Effector CD4-positive, alpha-beta T cell (primary cell): ENCODE measurements at regions not wholly inside any gene's neighbourhood (a gene's known extent, or its start where the extent isn't known, plus 50 kb on each side); places are given as distances from the start of the nearest gene placed in this dataset.

Source experiments
- DNase-seq: peaks from one replicate; pipeline ENCODE4 v3.0.0-alpha.2; 2020

DNA sequence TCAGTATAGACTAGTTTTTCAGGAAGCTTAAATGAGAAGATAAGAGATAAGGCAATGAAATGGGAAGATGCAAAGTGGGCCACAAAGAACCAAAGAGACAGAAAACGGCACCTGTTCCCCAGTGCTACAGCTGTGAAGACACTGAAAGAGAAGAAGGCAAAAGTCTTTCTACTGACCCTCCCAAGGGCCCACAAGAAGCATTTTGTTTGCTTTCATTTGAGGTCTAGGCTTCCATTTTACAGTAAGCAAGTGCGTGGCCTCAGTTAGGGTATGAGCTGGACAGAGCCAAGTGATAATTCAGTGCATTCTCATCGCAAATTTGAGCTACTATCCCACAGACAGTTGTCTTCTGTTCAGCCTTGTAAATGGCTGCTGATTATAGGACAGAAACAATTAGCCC, 53.4 kb upstream of the STK17B start:
- DNase-seq, result no peak

- DNase-seq, result no peak
These were observed 53.8 kb upstream of the STK17B start for GRCh38 chr2:196225213-196225612.

- DNase-seq, result no peak
These were observed 54.8 kb upstream of the STK17B start for GRCh38 chr2:196226058-196226706.

DNA sequence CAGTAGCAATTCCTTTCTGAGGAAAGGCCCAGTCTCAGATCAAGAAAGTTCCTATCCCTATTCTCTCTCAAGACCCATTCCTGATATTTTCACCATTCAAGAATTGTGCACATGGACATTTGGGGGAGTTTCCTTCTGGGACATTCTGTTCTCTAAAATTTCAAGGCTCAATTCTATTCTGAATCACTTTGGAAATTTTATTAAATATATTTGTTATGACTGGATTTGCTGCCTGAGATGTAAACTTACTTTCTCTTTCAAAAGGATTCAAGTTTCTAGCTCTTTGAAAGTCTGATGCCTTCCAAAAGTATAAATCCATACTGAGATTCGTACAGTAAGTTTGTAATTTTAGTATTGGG, 55.3 kb upstream of the STK17B start:
- no peak for DNase-seq

DNA sequence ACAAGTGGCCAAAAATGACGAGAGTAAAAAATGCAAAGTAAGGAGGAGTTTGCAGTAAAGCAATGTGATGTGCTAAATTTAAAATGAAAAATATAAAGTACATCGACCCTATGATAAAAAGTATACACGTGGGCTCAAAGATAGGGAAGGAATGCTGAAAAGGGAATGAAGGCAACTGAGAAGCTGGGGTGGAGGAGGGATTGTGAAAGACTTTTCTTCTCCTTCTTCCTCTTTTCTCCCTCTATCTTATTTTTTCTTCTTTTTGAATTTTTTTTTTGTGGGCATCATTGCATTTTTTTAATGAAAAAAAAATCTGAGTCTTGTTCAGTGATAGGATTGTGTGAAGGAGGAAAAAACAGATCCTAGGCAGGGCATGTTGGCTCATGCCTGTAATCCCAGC, 57.6 kb upstream of the STK17B start:
- no peak for DNase-seq

DNA sequence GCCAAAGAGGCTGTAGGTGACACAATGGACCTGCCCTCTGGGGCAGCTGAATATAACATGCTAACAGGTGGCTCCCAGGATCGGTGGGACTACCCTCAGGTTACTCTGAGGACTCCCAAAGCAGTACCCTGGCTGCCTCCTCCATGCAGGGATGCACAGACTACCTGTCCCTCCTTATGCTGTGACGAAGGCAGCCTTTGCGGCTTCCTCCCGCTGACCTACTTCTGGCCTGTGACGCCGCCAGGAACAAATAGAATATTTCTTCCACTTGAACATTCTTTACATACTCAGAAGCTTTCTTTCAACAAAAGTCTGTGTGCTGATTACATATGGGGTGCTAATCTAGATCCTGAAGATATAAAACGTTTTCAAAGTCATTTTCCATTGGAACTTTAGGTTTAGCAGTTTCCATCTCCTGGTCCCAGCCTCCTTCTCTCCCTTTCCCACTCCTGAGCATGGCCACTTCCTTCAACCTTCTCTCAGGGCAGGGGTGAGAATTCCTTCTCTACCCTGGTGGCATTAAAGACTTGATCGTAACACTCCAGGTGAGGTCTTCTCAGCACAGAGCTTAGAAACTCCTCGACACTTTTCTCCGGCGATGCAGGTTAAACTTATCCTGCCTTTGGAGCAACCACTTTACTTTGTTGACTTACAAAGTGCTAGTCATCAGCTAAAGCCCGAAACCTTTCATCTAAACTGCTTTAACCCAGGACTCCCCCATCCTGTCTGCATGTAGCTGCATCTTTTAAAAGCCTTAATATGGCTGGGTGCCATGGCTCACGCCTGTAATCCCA, 58.9 kb upstream of the STK17B start:
- DNase-seq, result peak; percentile 48

GRCh38 chr2:196233021-196233804, 61.8 kb upstream of the STK17B start:
- no peak for DNase-seq

GRCh38 chr2:196233805-196234475, 62.6 kb upstream of the STK17B start:
- no peak for DNase-seq

- DNase-seq, result peak; percentile 24
These were observed 63.3 kb upstream of the STK17B start for GRCh38 chr2:196234672-196235071.

DNA sequence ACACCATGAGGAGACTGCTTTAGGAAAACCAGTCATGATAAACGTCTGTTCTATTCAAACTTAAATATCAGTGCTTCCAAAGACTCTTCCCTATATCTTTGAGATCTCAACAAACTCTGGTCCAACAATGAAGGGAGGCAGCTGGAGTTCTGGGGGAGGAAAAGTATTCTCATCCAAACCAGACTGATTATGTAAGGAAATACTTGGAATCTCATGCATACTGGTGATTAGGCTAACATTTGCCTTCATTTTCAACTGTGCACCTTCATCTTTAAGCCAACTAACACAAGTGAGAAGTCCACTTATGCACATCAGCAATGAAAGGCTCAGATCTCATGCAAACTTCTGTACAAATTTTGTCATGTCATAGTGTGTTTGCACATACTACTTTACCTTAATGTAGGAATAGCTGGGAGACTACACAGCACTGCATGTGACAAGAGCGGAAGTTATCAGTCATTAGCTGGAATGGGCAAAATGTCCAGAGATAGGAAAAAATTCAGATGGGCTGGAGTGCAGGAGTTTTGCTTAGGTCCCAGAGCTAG, 67.5 kb upstream of the STK17B start:
- no peak for DNase-seq

- DNase-seq, result peak; percentile 67
These were observed 68.5 kb upstream of the STK17B start for GRCh38 chr2:196239622-196240587.

GRCh38 chr2:196241175-196241574, 69.8 kb upstream of the STK17B start:
- no peak for DNase-seq

DNA sequence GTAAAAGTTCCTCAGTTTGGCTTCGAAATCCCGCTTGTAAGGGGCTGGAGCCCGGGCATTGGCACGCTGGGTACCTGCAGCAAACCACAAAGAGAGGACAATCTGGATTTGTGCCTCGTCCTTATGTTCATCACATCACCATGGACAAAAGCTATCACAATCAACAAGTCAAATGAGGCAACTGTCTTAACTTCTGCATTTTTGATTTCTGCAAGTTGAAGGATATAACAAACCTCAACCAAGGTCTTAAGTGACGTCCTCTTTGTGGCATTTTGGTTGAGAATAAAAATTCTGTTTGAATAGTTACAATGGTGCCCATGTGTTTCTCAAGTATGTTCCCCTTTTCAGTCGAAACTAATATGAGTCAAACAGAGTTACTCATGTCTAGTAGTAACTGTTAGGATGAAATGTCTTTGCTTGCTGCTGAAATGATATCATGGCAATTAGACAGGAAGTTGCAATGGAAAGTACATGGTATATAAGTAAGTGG, 70.8 kb upstream of the STK17B start:
- DNase-seq, result no peak

- no peak for DNase-seq
These were observed 73.1 kb upstream of the STK17B start for GRCh38 chr2:196244516-196244915.

- no peak for DNase-seq
These were observed 73.6 kb upstream of the STK17B start for GRCh38 chr2:196244966-196245365.

DNA sequence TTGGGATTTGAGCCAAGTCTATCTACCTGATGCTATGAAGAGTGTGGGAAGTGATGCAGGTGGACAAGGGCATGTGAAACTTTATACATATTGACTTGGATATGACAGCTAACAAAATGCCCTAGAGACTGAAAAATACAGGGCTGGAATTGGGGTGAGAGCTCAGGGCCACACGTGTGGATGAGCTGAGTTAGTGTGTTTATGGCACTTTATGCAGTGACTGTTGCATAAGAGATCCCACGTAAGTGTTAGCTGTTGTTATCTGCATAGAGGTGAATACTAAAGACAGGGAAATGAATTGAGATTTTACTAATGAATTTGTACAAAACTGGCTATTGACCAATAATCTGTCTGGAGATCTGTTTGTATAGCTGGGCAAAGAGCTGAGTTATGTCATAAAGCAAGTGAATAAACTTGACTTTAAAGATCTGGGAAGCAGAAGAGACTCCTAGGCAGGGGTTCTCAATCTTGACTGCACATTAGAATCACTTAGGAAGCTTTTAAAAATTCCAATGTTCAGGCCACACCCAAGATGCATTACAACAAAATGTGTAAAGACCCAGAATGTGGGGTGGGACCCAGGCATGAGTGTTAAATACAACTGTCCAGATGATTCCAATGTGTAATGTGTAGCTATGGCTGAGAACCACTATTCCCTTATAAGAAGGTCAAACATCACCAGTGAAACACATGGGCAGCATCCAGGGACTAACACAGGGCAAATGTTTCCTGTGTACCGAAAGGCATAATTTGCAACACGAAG, 74.2 kb upstream of the STK17B start:
- no peak for DNase-seq

DNA sequence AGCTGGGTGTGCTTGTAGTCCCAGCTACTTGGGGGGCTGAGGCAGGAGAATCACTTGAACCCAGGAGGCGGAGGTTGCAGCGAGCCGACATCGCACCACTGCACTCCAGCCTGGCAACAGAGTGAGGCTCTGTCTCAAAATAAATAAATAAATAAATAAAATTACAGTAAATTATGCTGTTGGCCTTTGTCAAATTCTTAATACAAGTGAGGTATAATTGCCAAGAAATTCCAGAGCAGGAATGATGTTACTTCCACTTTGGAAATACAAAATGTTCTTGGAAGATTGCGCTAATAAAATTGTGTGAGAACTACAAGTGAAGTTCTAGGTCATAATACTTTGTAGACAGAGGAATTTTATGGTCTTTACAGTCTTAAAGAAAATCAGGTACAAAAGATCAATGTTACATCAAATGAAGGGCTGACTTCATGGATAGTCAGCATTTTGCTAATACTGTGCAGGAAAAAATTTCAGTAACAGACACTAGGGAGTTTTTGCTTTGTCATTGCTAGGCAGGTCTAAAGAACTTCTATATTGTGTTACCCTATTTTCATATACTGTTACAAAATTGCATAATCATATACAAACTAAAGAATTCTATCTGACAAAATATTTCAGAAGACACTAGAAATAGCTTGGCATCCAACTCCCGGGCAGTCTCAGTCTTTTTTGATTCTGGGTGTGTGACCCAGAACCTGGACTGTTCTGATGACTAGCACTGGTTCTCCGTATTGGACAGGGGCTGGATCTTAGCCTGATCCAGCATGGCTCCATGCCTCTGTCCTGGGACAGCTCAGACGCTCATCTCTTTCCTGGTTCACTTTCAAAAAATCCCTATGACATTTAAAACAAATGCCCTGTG, 76.0 kb upstream of the STK17B start:
- DNase-seq, result no peak

DNA sequence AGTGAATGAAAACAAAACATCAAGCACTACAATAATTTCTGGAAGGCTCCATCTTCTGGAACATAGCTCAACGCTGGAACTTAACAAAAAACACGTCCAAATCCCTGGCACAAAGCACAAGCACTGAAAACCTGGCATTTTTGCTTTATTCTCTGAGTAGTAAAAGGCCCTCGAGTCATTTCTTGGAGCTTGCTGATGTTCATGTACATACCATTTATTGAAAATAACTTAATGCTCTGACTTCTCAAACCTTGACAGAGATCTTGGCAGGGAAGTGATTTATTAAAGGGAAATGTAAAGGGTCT, 76.5 kb upstream of the STK17B start:
- DNase-seq, result no peak

DNA sequence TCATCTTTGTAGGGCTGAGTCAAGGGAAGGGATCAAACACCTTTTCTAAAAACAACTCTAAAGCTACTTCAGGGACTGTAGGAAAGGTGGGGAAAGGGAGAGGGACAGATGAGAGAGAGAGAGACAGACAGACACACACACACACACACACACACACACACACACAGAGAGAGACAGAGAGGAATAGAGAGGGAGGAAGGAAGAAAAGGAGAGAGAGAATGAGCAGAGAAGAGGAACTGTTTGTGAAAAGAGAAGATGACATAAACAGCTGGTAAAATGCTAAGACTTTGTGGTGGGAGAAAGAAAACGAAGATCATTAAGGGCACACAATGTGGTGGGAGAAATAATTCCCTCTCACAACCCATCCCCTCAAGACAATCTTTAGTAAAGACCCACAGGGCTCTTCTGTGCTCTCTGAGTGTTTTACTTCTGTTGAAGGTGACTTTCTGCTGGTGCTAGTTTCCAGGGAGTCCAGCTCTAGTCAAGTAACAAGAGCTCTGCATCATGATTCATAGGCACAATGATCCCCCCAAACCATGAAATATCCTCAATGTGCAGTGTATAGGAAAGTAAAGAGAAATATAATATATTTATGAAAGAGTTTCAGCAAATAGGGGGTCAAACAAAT, 77.2 kb upstream of the STK17B start:
- no peak for DNase-seq
